ENCODE measurements at regions not wholly inside any gene's neighbourhood (a gene's known extent, or its start where the extent isn't known, plus 50 kb on each side); places are given as distances from the start of the nearest gene placed in this dataset.
"Not testable (repeated sequence)": the region's sequence is repeated elsewhere in the genome, so short reads cannot be mapped to it uniquely, and the experiment has no call there.

DNA sequence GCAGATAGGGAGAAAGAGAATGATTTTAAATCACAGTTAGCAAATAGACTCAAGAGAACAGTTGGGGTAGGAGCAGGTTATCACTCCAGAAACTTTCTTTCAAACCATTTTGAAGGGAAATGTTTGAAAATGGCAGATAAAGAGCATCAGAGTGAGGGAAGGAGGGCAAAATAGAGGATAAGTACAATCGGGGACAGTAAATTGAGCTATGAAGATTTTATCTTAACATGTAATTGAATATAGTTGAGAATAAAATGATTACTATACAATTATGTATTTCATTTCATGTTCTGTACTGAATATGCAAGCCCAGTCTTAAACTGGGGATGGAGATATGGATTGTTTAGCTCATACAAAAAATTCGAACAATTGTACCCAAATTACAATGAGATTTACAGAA is 54.0 kb downstream of the MAP10 start:
- no peak for FAIRE-seq
- DNase-seq (ENCODE audit: low spot score) = no peak

DNA sequence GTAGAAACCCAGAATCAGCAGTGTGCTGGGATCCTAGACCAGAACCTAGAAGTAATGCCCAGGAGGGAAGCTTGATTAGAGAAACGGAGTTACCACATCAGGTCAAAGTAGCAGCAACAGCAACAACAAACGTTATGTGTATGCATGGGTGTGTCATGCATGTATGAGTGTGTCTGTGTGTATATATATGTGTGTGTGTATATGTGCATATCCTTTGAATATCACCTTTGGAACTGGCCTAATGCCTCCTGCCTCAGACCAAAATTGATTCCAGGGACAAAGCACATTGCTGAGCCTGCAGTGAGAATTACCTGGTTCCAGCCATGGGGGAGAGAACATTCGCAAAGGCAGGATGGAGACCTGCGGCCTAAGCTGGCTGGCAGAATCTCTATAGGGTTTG is 55.9 kb downstream of the MAP10 start:
- DNase-seq (ENCODE audit: low spot score) (no peak), FAIRE-seq (no peak)

DNA sequence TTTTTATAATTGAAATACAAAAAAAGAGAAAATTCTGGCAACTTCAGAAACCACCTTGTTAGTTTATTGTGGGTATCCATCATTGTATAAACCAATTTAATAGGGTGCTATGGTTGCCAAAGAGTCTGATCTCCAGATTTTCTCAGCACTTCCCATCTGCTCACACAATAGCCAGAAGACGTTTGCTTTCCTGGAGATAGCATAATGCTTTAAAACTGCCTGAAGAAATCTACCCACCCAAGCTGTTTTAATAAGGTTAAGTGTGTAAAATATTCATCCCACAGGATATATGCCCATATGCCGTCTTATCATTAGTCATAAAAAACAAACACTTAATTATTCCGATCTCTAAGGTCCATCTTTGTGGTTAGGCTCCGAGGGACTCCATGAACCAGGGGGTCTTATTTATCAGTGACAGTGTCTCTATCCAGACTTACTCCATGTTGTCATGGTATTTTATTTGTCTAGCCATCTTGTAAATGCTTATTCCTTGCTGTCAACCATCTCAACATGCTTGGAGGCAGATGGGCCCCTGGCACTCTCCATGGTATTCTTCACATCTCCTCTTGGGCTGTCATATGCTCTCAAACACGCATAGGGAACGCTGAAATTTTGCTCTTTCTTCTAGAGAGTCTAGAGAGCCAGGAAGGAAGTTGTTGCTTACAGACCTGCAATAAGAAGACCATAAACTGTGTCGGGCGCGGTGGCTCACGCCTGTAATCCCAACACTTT is 58.5 kb downstream of the MAP10 start:
- FAIRE-seq (no peak), DNase-seq (ENCODE audit: low spot score) (no peak)

DNA sequence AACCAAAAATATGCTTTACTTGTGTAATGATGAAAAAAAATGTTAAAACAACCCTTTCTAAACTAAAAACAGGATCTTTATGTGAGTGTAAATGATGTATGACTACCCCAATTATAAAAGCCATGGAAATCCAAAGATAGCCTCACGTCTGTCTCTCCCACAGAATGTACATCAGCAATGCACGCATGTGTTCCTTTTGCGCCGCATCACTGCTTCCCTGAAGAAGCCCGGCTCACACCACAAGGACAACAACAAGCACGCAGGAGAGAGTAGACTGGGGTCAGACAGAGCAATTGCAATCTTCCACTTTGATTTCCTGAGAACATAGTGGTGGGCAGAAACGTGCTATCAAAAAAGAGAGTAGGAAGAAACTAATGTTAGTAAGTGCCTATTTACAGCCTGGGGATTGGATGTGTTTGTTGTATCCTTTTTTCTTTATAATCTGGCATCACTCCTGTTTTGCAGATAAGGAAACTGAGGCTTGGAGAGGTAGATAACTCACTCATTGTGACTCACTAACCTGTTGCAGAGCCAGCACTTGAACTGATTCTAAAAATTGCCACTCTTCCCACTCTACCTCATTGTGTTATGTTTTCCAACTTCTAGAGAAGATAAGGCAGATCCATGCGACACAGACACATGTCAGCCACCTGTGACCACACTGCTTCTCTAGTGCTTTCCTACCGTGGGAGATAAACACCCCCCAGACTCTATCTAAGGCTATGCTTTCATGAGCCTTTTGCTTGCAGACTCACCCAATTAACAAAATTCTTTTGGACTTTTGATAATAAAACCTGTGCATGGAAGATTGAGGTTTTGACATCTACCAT is 60.1 kb downstream of the MAP10 start:
- DNase-seq (ENCODE audit: low spot score) (no peak), FAIRE-seq (no peak)

DNA sequence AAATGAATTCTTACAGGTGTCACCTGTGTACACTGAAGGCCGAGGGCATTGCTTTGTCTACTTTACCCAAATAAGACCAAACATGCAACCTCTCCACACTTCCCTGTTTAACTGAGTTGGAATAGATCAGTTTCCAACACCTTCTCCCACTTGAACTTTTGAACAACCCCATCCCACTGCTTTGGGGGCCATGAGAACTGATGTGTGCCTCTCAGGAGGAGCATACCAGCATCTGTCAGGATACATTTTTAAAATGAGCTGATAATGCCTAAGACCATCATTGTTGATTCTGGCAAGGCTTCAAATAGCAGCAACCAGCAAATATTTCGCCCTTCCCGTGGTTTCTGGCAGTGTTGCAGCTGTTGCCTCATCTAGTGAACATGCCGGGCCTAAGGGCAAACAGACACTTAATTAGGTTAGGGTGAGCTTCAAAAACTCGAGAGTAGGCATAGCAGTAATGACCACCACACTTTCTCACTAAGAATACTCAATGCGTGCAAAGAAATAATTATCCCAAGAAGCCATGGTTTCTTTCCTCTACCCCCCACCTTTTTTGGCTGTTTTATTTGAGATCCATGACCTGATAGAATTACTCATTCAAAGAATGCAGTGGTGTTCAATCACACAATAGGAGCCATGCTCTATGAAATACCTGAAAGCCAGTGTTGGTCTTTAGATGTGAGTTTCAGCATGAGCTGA is 63.7 kb downstream of the MAP10 start:
- DNase-seq (ENCODE audit: low spot score) (peak; percentile 76), FAIRE-seq (peak; percentile 61)

DNA sequence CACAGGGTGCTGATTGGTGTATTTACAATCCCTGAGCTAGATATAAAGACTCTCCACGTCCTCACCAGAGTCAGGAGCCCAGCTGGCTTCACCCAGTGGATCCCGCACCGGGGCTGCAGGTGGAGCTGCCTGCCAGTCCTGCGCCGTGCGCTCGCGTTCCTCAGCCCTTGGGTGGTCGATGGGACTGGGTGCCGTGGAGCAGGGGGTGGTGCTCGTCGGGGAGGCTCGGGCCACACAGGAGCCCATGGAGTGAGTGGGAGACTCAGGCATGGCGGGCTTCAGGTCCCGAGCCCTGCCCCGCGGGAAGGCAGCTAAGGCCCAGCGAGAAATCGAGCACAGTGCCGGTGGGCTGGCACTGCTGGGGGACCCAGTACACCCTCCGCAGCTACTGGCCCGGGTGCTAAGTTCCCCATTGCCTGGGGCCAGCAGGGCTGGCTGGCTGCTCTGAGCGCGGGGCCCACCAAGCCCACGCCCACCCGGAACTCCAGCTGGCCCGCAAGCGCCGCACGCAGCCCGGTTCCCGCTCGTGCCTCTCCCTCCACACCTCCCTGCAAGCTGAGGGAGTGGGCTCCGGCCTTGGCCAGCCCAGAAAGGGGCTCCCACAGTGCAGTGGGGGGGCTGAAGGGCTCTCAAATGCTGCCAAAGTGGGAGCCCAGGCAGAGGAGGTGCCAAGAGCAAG is 66.2 kb downstream of the MAP10 start:
- FAIRE-seq; DNase-seq (ENCODE audit: low spot score): not testable (repeated sequence)

DNA sequence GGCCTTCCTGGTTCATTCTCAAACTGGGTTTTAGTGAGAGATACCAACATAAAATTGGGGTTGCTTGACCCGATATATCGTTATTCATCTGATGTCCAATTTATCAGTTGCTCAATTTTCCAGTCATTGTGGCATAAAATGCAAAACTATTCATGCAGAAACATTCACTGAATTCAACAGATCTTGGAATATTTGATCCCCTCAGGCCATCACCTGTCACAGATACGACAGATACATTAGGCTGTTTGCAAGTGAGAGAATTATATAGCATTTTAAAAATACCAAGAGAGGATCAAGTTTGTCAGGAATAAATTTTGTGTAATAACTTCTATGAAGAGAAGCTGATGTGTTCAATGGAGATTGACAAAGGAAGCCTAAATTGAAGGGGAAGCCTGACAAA is 67.1 kb downstream of the MAP10 start:
- FAIRE-seq = no peak

DNA sequence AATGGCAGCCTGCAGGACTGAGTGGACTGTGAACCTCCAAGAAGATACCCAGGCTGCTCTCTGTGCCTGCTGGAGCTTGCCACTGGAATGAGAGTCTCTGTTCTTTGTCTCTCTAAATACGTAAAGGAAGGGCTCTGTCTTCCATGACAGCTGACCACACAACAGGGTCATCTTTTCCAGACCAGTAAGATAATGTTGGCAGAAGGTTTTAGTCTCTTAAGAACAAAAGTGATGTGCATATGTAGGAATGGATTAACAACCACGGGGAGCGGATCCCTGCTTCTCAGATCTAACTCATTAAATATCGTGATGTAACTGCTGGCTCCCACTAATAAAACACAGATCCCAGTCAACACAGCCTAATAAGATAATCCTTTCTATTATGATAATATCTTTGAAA is 67.5 kb downstream of the MAP10 start:
- DNase-seq (ENCODE audit: low spot score) (no peak), FAIRE-seq (no peak)

More for the DNA sequence above, 67.1 kb downstream of the MAP10 start:
- DNase-seq (ENCODE audit: low spot score) = no peak

DNA sequence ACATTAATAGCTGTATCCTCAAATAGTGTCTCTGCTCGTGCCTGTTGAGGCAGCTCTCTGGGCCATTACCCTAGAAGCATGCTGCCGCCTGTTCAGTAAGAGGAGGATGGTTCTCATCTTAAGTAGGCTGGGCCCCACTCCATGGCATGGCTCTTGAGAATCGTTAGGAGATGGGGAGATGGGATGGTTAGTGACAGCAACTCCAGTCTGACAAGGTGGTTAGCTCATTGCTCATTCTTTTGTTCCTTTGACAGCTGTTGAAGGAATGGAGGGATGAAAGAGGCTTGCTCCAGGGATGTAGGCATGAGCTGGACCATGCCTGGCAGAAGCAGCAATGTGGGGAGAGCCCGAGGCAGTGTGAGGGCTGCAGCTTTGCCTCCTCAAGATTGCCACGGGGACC is 68.2 kb downstream of the MAP10 start:
- FAIRE-seq = no peak
- no peak for DNase-seq (ENCODE audit: low spot score)

DNA sequence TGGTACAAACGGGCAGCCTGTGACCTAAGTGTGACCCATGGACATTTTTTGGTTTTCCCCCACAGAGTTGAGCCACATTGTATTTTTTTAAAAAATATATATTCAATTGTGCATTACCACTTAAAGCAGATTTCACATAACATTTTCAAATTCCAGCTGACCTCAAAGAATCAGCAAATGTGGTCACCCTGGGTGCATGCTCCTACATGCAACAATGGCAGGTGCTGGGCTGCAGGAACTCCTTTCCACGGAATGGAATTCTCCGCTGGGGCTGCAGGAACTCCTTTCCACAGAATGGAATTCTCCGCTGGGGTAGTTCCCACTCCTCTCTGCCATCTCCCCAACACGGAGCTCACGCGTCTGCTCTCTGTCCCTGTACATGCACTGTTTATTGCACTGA is 68.7 kb downstream of the MAP10 start:
- DNase-seq (ENCODE audit: low spot score) = no peak

DNA sequence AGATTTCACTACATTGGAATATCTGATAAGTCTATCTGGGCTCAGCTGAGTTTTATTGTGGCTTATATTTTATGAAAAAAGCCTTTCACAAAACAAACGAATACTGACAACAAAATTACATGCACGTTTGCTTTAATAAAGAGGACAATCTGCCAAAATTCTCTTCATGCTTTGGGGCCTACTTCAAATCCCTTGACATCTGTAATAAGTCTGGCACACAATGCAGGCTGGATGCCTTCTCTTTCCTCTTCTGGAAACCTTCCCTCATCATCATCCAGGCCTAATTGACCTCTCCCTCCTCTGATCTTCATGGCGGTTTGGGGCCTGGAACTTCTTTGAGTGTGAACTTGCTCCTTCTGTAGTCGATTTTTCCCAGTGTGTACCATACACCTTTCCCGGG is 70.3 kb downstream of the MAP10 start:
- no peak for FAIRE-seq

More for the DNA sequence above, 68.7 kb downstream of the MAP10 start:
- FAIRE-seq = no peak

DNA sequence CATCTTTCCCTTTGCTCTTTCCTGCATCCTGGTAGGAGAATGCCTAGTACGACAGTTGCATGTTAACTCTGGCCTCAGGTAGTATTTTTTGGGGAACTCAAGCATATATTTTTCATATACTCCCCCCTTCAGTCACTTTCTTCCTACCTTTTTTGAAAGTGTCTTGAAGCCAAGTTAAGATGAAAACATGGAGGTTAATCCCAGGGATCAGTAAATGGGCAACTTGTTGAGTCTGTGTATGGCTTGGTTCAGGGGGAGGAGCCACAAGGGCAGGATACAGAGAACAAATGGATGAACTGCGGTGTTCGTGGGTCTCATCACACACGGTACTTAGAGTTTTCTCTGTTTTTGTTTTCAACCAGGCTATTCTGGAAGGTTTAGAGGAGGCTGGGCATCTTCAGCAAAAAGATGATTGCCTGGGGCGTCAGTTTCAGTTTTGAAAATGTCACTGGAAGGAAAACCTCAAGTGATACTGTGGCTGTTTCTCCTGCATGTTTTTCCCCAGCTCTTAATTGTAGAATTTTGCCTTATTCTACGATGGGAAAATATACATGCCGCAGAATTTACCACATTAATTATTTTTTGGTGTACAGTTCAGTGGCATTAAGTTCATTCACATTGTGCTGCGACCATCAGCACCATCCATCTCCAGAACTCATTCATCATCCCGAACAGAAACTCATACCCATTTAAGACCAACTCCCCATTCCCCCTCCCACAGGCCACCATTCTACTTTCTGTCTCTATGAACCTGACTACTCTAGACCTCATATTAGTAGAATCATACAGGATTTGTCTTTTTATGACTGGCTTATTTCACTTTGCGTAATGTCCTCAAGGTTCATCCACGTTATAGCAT is 71.5 kb downstream of the MAP10 start:
- DNase-seq (ENCODE audit: low spot score) = no peak
- FAIRE-seq = no peak

More for the DNA sequence above, 70.3 kb downstream of the MAP10 start:
- no peak for DNase-seq (ENCODE audit: low spot score)

DNA sequence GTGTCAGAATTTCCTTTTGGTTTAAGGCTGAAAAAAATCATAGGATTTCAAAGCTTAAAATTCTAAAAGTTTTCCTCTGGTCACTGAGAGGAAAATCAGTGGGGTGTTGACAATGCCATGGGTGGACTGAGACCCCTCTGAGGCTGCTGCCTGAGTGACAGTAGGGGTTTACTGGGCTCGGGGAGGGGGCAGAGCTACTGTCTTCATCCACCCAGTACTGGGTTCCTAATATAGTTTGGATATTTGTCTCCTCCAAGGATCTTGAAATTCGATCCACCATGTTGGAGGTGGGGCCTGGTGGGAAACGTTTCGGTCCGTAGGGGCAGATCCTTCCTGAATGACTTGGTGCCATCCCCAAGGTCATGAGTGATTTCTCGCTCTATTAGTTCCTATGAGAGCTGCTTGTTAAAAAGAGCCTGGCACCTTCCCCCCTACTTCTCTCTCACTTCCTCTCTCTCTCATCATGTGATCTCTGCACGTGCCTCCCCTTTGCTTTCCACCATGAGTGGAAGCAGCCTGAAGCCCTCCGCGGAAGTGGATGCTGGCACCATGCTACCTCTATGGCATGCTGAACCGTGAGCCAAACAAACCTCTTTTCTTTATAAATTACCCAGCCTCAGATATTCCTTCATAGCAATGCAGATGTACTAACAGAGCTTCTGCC is 72.3 kb downstream of the MAP10 start:
- no peak for DNase-seq (ENCODE audit: low spot score)

DNA sequence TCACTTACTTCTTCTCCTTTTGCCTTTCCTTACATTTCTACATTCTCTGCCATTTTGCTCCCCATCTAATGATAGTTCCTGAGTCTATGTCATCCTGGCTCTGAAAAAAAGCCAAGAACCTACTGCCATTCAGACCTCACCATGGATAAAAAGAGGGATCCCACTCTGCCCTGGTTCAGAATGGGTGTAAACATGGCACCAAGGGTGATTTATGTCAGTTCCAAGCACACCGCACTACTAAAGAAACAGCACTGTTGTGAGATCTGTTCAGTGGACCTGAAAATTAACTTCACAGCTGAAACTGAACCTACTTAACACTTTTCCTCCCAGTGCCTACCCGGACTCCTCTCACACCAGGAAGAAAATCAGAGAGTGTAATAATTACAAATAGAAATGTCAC is 72.3 kb upstream of the NTPCR start:
- FAIRE-seq (no peak), DNase-seq (ENCODE audit: low spot score) (no peak)

More for the DNA sequence above, 72.3 kb downstream of the MAP10 start:
- FAIRE-seq = no peak

DNA sequence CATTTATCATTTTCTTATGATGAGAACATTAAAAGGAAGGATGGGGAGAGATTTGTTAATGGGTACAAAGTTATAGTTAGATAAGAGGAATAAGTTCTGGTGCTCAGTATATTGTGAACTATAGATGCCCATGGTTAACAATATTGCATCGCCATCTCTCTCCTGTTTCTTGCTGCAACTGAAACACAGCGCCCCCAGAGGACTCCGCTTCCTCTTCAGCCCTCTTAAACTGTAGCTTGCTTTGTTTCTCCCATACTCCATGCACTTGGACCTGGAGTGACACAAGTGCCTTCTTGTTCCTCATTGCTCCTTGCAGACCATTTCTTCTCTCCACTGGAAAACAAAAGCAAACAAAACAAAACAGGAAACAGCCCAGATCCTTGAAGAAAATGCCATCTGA is 70.1 kb upstream of the NTPCR start:
- DNase-seq (ENCODE audit: low spot score) (no peak), FAIRE-seq (no peak)

DNA sequence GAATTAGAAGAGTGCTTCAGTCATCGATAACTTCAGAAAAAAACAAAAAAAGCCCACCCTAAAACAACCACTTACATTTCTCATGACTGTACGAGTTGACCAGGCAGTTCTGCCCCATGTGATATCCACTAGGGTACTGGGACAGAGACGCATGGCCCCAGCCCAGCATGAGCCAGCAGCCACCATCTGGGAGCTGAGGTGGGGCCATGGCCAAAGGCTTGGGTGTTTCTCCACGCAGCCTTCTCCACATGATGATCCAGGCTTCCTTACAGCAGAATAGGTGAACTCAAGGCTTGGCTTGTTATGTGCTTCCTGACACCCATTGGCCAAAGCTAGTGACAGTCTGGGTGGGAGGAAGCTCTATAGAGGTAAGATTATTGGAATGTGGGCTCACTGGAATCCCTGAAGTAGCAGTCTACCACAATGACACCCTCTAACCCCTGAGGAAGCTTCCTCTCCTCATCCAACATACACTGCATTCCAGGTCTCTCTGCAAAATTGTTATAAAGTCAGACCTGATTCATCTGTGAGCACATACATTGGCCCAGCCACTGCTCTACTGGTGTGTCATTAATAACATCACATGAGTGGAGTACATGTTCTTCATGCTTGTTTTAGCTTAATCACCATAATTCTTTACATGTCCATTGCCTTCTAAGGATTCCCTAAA is 66.3 kb upstream of the NTPCR start:
- FAIRE-seq = no peak
- peak; percentile 14 for DNase-seq (ENCODE audit: low spot score)

DNA sequence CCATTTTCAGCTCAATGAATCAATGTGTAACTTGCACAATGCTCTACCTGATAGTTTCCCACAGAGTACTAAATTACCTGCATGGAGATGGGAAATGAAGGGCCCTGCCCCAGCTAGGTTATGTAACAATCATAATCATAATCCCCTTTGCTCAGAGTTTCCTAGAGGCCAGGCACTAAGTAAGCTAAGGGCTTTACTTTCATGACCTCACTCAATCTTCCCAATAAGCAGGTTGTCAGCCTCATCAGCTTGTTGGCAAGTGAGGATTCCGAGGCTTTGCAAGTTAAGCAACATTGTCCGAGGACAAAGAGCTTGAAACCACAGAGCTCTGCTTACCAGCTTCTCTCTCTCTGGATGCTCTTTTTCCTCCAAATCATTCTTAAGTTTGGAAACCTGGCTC is 64.1 kb upstream of the NTPCR start:
- DNase-seq (ENCODE audit: low spot score) = no peak
- FAIRE-seq = no peak

DNA sequence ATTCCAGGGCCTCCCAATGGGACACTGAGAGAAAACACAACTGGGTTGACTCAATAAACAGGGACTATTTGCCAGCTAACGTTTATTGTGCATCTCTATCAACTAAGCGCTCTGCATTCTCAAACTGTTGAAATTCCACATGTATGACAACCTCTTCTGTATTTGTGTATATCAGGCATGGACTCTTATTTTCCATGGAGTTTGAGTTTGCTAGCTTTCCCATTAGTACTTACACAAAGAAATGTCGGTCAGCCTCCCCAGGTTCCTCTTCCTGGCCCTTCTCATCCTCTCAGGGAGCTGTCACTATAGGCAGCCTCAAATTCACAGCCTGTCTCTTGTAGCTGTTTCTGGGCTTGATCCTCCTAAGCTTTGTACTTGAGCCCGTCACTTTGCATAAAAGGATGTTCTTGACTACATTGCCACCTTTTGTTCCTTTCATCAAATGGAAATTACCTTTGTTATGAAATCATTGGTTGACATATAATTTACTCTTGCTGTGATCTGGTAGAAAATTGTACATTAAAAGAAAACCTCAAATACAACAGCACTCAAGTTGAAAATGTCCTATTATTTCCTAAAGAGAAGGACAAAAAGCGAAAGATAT is 60.0 kb upstream of the NTPCR start:
- no peak for DNase-seq (ENCODE audit: low spot score)
- no peak for FAIRE-seq

DNA sequence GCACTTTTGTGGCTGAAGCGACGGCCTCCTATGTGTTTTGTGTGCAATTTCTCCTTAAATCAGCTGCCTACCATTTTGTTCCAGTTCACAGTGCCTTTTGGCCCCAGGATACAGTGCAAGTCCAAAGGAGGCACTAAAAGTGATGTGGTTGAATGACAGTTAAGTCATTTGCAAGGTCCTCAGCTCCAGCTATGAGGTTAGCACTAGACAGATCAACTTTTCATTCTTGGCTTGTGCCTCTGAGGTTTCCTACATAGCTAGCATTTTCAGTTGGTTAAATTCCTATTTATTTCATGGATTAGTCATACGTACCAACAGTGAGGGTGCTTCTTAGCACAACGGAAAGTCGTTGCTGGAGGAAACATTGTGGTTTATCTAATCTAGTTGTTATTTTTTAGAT is 59.3 kb upstream of the NTPCR start:
- peak; percentile 97 for DNase-seq (ENCODE audit: low spot score)
- FAIRE-seq = peak; percentile 99
